Stomach smooth muscle (tissue), 2 donors: ENCODE measurements at regions not wholly inside any gene's neighbourhood (a gene's known extent, or its start where the extent isn't known, plus 50 kb on each side); places are given as distances from the start of the nearest gene placed in this dataset.

ENCODE experiments used
- H3K27ac ChIP-seq: one replicate; pipeline ENCODE4 v1.7.0; 2013; ENCODE audit warnings: mild to moderate bottlenecking, low read length, inconsistent platforms
- H3K27me3 ChIP-seq, 2 donors: one replicate each; pipeline ENCODE4 v1.7.0; 2013; ENCODE audit warnings: low read length in 2 of 2; ENCODE audit not compliant: insufficient read depth in 2 of 2, control insufficient read depth in 1 of 2
- H3K36me3 ChIP-seq, 2 donors: one replicate each; pipeline ENCODE4 v1.7.0; 2013; ENCODE audit warnings: low read length in 2 of 2; ENCODE audit not compliant: control insufficient read depth in 2 of 2, insufficient read depth in 2 of 2
- H3K4me1 ChIP-seq: one replicate; pipeline ENCODE4 v1.7.0; 2013; ENCODE audit warnings: low read length; ENCODE audit not compliant: control insufficient read depth, insufficient read depth
- H3K4me3 ChIP-seq, 2 donors: one replicate each; pipeline ENCODE4 v1.7.0; 2013; ENCODE audit warnings: low read length in 2 of 2
- H3K9ac ChIP-seq, 2 donors: one replicate each; pipeline ENCODE4 v1.7.0; 2013; ENCODE audit warnings: low read length in 2 of 2, mild to moderate bottlenecking in 1 of 2
- H3K9me3 ChIP-seq, 2 donors: one replicate each; pipeline ENCODE4 v1.7.0; 2013; ENCODE audit warnings: low read length in 2 of 2; ENCODE audit not compliant: control insufficient read depth in 2 of 2
- donor health status: healthy.
- donor health status: Pancreatic carcinoma.

GRCh38 chr6:144894240-144894639 lies 609.1 kb downstream of the UTRN start:
- Histone ChIP-seq H3K36me3 (no peaks in the 10 kb centered on the region), H3K4me3 (no peak overlapping the region), H3K27ac (no peak overlapping the region), H3K4me1 (no peaks in the 10 kb centered on the region), H3K9ac (no peak overlapping the region), H3K27me3 (no peaks in the 10 kb centered on the region), H3K9me3 (peaks cover 0 to 2% of the 10 kb centered on the region in 2 donors)

GRCh38 chr6:144895313-144896278 lies 610.5 kb downstream of the UTRN start:
- no peaks in the 10 kb centered on the region for H3K27me3 ChIP-seq
- no peak overlapping the region for H3K4me3 ChIP-seq
- no peak overlapping the region for H3K27ac ChIP-seq
- no peak overlapping the region for H3K9ac ChIP-seq
- H3K9me3 ChIP-seq: peaks cover 0 to 2% of the 10 kb centered on the region in 2 donors
- no peaks in the 10 kb centered on the region for H3K4me1 ChIP-seq
- H3K36me3 ChIP-seq: no peaks in the 10 kb centered on the region

GRCh38 chr6:144896289-144896688 lies 611.2 kb downstream of the UTRN start:
- Histone ChIP-seq H3K4me1 (no peaks in the 10 kb centered on the region), H3K9ac (no peak overlapping the region), H3K27ac (no peak overlapping the region), H3K9me3 (peaks cover 0 to 2% of the 10 kb centered on the region in 2 donors), H3K36me3 (no peaks in the 10 kb centered on the region), H3K4me3 (no peak overlapping the region), H3K27me3 (no peaks in the 10 kb centered on the region)

- no peak overlapping the region for H3K4me3 ChIP-seq
- no peaks in the 10 kb centered on the region for H3K27me3 ChIP-seq
- peaks cover 2% of the 10 kb centered on the region in 2 donors for H3K9me3 ChIP-seq
- H3K9ac ChIP-seq: no peak overlapping the region
- H3K27ac ChIP-seq: no peak overlapping the region
- H3K4me1 ChIP-seq: no peaks in the 10 kb centered on the region
- H3K36me3 ChIP-seq: no peaks in the 10 kb centered on the region
Observed at GRCh38 chr6:144896871-144897270, 611.7 kb downstream of the UTRN start.

- H3K27me3 ChIP-seq: no peaks in the 10 kb centered on the region
- H3K36me3 ChIP-seq: no peaks in the 10 kb centered on the region
- H3K9ac ChIP-seq: no peak overlapping the region
- no peaks in the 10 kb centered on the region for H3K4me1 ChIP-seq
- H3K4me3 ChIP-seq: no peak overlapping the region
- no peak overlapping the region for H3K27ac ChIP-seq
- peaks cover 2 to 3% of the 10 kb centered on the region in 2 donors for H3K9me3 ChIP-seq
Observed at GRCh38 chr6:144897441-144897921, 612.3 kb downstream of the UTRN start.

GRCh38 chr6:144898052-144898689 lies 613.0 kb downstream of the UTRN start:
- Histone ChIP-seq H3K9ac (no peak overlapping the region), H3K9me3 (peaks cover 2 to 3% of the 10 kb centered on the region in 2 donors), H3K36me3 (no peaks in the 10 kb centered on the region), H3K27me3 (no peaks in the 10 kb centered on the region), H3K4me3 (no peak overlapping the region), H3K27ac (no peak overlapping the region), H3K4me1 (no peaks in the 10 kb centered on the region)

GRCh38 chr6:144898741-144899140 lies 613.6 kb downstream of the UTRN start:
- Histone ChIP-seq H3K9me3 (peaks cover 2 to 3% of the 10 kb centered on the region in 2 donors), H3K27me3 (no peaks in the 10 kb centered on the region), H3K27ac (no peak overlapping the region), H3K4me3 (no peak overlapping the region), H3K9ac (no peak overlapping the region), H3K4me1 (no peaks in the 10 kb centered on the region), H3K36me3 (no peaks in the 10 kb centered on the region)

GRCh38 chr6:144899161-144899560 lies 614.0 kb downstream of the UTRN start:
- H3K36me3 ChIP-seq: no peaks in the 10 kb centered on the region
- H3K9me3 ChIP-seq: peaks cover 2 to 3% of the 10 kb centered on the region in 2 donors
- H3K27me3 ChIP-seq: no peaks in the 10 kb centered on the region
- H3K4me3 ChIP-seq: no peak overlapping the region
- no peak overlapping the region for H3K27ac ChIP-seq
- H3K9ac ChIP-seq: no peak overlapping the region
- no peaks in the 10 kb centered on the region for H3K4me1 ChIP-seq

- H3K9me3 ChIP-seq: peaks cover 0 to 3% of the 10 kb centered on the region in 2 donors
- no peak overlapping the region for H3K9ac ChIP-seq
- no peak overlapping the region for H3K4me3 ChIP-seq
- H3K36me3 ChIP-seq: no peaks in the 10 kb centered on the region
- H3K4me1 ChIP-seq: no peaks in the 10 kb centered on the region
- no peak overlapping the region for H3K27ac ChIP-seq
- H3K27me3 ChIP-seq: no peaks in the 10 kb centered on the region
Observed at GRCh38 chr6:144901412-144901811, 616.3 kb downstream of the UTRN start.

GRCh38 chr6:144908004-144908403 lies 622.9 kb downstream of the UTRN start:
- no peaks in the 10 kb centered on the region for H3K36me3 ChIP-seq
- no peaks in the 10 kb centered on the region for H3K4me1 ChIP-seq
- H3K27me3 ChIP-seq: no peaks in the 10 kb centered on the region
- H3K9me3 ChIP-seq: no peaks in the 10 kb centered on the region
- no peak overlapping the region for H3K27ac ChIP-seq
- H3K4me3 ChIP-seq: no peak overlapping the region
- no peak overlapping the region for H3K9ac ChIP-seq
